HG02678 (cell line): ENCODE measurements at regions not wholly inside any gene's neighbourhood (a gene's known extent, or its start where the extent isn't known, plus 50 kb on each side); places are given as distances from the start of the nearest gene placed in this dataset.
"Not testable (repeated sequence)": the region's sequence is repeated elsewhere in the genome, so short reads cannot be mapped to it uniquely, and the experiment has no call there.

ENCODE experiments used
- ATAC-seq: cut with Tn5 transposase; IDR thresholded peaks from one replicate; pipeline ENCODE4 v1.9.1; 2021; ENCODE audit warnings: mild to moderate bottlenecking, moderate library complexity; ENCODE audit not compliant: unreplicated experiment

GRCh38 chr22:26958378-26958777, 301.0 kb downstream of the MIAT start:
- no peak for ATAC-seq

- no peak for ATAC-seq
Observed at GRCh38 chr22:26964642-26965041, 307.3 kb downstream of the MIAT start.

- no peak for ATAC-seq
Observed at GRCh38 chr22:26967282-26967681, 309.9 kb downstream of the MIAT start.

- no peak for ATAC-seq
Observed at GRCh38 chr22:26968859-26969523, 311.6 kb downstream of the MIAT start.

DNA sequence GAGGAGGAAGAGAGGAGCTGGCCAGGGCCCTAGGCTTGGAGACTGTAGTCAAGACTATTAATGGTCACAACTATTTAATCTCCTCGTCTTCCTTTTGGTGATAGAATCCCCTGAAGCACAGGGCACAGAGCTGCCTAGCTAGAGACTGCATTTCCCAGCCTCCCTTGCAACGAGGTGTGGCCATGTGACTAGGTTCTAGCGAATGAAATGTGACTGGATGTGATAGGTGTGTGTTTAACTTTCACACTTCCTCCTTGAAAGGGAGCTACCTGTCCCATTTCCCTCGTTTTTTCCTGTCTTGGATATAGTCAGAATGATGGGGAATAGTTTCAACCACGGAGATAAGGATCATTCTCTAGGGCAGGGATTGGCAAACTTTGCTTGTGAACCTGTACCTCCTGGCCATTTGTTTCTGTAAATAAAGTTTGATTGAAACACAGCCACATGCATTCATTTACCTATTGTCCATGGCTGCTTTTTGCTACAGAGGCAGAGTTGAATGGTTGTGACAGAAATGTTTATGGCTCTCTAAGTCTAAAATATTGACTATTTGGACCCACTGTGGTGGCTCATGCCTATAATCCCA, 313.5 kb downstream of the MIAT start:
- no peak for ATAC-seq

DNA sequence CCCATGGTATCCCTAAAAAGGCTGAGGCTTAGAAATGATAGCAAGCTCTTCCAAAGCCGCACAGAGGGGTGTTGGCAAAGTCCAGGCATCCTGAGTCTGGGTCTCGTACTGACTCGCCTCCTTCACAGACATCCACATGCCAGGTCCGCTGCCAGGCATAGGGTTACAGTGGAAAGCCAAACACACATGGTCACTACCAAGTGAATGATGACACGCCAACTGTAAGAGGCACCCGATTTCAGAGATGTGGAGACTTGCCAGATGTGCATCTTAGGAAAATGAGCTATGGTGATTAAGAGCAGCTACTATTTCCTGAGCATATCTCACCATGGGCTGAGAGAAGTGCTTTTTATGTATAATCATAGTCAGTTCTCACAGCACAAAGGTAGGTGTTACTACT, 314.9 kb downstream of the MIAT start:
- no peak for ATAC-seq

- not testable (repeated sequence) for ATAC-seq
Observed at GRCh38 chr22:26972915-26973314, 315.5 kb downstream of the MIAT start.

- no peak for ATAC-seq
Observed at GRCh38 chr22:26974034-26974433, 316.6 kb downstream of the MIAT start.

DNA sequence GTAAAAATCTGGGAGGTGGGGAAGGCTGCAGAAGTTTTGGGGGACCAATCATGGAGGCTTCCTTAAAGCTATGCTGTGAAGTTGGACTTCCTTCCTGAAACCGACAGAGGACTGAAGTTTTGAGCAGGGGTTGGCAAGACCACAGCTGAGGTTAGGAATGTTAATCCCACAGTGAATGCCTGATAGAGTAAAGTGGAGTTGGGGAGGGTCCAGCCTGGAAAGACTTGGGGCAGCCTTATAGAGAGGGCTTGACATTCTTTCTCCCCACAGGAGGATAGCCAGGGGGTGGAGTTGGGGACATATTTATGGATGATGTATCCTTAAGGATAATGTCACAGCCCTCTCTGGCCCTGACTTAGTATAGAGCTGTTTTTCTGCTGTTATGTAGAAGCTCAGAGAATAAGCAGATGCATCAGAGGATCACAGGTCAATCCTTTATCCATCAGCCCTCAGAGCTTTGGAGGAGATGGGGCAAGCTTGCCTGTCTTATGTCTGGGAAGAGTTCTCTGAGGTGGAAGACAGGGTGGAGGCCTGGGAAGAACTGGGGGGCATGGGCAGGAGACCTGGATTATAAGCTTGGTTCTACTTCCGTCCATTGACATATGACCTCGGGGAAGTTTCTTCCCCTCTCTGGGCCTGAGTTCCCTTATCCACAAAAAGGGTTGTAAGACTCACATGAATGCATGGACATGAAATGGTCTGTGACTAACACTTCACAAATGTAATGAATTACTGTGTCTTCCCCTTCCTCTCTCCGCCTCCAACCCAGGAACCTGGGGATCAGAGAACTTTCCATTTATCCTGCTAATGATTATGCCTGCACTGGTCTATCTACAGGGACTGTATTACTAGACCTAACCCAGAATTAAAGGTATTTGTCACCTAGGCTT, 317.8 kb downstream of the MIAT start:
- ATAC-seq = no peak

- ATAC-seq = no peak
Observed at GRCh38 chr22:26975865-26976264, 318.5 kb downstream of the MIAT start.

- no peak for ATAC-seq
Observed at GRCh38 chr22:26977741-26978376, 320.5 kb downstream of the MIAT start.

DNA sequence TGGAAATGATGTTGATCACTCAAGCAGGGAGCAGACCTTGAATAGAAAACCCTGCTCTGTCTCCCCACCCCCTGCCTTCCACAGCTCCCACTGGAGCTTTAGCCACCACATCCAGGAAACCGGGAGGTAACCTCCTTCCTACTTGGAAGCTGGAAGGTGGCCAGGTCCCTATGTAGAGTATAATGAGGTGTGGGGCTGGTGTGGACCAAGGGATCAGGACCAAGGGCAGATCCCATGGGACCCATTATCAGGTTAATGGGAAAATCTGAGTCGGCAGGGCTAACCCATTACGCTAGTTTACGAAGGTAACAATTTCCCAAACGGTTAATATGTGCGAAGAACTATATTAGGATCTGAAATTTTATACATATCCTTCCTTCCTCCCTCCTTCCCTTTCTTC, 321.9 kb downstream of the MIAT start:
- ATAC-seq = no peak

DNA sequence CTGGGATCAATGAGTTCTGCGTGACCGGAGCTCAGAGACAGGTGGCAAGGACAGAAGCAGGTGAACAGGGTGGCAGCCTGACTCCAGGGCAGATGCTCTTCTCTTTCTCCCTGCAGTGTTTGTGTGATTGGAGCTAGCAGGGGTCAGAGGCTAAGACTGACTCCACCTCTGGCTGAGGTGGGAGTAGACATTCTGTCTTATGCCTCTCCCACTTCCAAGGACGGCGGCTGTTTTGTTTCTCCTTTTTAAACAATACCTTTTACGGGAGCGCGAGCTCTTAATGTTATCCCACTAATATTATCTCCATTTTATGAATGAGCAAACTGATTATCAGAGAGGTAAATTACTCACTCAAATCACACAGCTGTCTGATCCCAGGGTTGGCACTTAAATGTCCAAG, 323.7 kb downstream of the MIAT start:
- no peak for ATAC-seq

- ATAC-seq = no peak
Observed at GRCh38 chr22:26981541-26981940, 324.2 kb downstream of the MIAT start.

GRCh38 chr22:26983311-26983710, 325.9 kb downstream of the MIAT start:
- no peak for ATAC-seq

DNA sequence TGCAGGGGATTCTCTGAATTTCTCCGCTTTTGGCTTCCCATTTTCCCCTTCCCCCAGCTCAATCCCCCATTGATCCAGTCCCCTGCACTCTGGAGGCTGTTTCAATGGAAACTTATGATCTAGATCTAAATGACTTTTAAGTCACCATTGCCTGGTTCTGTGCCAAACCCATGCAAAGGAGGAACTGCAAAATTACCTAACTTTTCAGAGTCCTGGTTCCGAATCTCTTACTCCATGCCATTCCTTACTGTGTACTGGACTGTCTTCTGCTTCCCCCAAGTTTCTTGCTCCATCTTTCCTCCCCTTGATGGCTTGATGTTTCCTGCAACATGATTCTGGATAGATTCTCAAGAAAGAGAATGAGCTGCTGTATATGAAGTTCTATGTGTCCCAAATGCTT, 327.8 kb downstream of the MIAT start:
- ATAC-seq = no peak

DNA sequence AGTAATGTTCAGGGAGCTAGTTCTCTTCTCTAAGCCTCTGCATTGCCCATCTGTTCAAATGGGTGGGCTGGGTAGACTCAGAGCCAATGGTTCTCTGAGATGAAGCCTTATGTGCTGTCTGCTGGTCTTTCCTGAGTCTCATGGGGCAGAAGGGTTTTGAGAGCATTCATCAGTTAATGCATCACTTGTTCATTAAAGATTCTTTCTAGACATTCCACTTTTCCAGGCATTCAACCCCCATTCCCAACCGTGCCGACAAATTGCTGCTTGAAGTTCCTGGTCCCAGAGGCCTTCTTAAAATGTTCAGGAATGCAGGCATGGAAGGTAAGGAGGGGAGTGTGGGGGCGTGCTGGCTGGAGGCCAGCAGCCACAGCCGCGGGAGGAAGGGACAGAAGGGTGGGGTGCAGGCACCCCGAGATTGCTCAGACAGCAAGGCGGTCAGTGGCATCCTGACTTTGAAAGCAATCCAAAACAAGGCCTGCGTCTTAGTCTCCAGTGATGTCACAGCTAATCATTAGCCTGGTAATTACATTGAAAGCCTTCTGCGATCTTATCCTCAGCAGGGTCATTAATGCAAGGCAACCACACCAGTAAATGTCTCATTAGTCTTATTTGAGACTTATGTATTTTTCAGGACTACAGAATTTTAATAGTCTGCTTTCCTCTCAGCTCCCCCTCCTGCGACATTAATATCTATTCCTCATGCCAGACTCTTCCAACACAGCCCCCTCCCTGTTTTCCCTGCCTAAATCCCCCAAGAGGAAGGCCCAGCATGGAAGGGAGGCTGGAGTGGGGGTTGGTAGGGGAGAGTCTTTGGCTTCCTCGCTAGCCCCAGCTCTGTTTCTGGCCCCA, 328.8 kb downstream of the MIAT start:
- no peak for ATAC-seq

- no peak for ATAC-seq
Observed at GRCh38 chr22:26986884-26987283, 329.5 kb downstream of the MIAT start.

DNA sequence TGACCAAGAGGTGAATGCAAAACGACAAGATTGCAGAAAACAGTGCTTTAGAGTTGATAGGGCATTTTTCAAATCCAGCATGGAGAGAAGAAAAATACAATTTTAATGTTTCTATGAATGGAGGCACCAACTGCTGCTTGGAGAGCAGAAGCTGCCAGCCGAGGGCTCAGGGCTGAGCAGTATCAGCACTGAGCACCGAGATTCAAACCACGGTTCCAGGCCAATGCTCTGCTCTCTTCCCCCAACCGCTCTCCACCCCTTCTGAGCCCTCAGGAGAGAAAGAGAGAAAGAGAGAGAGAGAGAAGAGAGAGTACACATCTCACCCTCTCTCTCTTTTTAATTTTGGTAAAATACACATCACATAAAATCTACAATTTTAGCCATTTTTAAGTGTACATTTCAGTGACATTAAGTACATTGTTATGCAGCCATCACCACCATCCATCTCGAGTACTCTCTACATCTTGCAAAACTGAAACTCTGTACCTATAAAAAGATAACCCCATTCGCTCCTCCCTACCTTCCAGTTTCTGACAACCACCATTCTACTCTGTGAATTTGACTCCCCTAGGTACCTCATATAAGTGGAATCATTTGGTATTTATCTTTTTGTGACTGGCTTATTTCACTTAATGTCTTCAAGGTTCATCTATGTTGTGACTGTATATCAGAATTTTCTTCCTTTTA, 333.3 kb downstream of the MIAT start:
- no peak for ATAC-seq

GRCh38 chr22:26992556-26992955, 335.2 kb downstream of the MIAT start:
- ATAC-seq = no peak
